T-helper 1 cell (primary cell): ENCODE measurements at regions not wholly inside any gene's neighbourhood (a gene's known extent, or its start where the extent isn't known, plus 50 kb on each side); places are given as distances from the start of the nearest gene placed in this dataset.
"Not testable (repeated sequence)": the region's sequence is repeated elsewhere in the genome, so short reads cannot be mapped to it uniquely, and the experiment has no call there.

ENCODE experiments used
- DNase-seq, 5 donors: peaks; one replicate each; pipeline ENCODE4 v3.0.0-alpha.2; 2012 to 2020

DNA sequence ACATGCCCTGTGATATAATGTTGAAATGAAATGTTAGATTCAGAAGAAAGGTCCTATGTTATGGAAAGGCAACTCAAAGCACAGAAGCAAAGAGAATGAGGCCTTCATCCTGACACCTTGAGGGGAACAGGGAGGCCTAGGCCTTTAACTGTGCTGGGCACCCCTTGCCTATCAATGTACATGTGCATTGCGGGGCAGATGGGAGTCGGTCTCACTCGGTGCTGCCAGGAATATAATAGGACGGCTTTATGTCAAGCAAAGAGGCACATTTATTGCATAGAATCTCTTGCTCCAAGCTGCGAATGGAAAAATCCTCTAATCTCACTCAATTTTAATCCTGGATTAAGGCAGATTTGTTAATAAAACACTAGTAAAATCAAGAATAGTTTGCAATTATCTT lies 301.0 kb upstream of the SOX14 start:
- no peak for DNase-seq

DNA sequence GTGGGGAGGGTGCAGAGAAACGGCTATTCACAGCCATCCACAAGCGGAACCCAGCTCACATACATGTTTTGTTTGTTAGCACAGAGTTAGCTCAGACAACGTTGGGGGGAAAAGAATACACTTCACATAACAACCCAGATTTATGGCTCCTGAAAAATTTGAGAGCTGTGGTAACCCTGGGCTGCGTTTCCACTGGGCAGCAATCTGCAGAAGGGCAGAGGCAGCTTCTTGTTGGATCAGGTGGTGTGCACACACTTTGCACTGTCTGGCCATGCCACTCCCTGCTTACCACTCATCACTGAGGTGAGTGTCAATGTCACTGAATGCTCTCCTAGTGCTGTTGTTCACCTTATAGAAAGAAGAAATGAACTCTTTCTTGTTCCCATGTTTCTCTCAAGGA lies 299.8 kb upstream of the SOX14 start:
- no peak for DNase-seq

DNA sequence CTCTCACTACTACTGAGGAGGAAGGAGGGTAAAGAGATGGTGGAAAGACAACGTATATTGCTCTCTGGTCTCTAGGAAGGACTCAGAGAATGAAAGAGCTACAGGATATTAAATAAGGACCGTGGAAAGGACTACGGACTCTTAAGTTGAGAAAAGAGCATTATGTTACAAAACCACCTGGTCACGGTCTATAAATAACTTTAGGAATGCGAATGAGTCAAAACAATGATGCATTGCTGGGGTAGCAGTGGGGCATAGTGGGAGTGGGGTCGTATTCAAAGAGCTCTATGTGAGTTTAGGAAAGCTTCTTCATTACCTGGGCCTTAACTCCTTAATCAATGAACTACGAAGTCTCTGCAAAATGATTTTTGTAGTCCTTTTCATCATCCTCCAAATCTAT lies 295.7 kb upstream of the SOX14 start:
- DNase-seq = no peak

GRCh38 chr3:137469263-137469662 lies 294.9 kb upstream of the SOX14 start:
- DNase-seq = no peak

GRCh38 chr3:137471130-137471529 lies 293.0 kb upstream of the SOX14 start:
- DNase-seq = no peak

- DNase-seq = no peak
These were observed 292.4 kb upstream of the SOX14 start for GRCh38 chr3:137471558-137472204.

GRCh38 chr3:137477614-137478013 lies 286.5 kb upstream of the SOX14 start:
- DNase-seq = no peak

DNA sequence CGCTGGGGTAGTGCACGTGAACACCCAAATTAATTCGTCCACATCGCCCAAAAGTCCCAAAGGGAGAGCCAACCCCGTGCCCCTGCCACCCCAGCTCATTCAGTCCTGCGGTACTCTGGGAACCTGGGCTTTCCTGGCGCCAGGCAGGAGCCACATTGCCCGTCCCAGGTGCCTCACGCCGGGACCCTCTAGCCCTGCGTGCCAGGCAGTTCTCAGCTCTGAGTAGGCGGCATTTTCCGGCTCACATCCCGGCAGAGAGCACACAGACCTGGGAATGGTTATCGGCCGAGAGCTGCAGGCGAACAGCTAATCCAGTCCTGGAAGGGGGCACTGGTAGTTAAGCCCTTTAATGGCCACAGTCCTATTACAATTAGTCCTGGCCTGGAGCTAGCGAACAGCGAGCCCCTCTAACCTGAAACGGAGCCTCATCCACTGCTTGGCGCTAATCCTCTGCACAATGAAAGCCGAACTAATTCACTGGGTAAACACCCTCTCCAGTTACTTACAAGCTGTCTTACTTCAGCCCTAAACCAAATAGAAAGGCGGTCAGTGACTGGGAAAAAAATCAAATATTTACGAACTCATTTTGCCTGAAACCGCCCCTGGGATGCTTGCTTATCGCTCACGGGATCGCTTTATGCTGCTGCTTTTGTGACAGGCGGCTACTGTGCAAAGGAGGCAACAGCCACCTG lies 254.6 kb upstream of the SOX14 start:
- DNase-seq = no peak

DNA sequence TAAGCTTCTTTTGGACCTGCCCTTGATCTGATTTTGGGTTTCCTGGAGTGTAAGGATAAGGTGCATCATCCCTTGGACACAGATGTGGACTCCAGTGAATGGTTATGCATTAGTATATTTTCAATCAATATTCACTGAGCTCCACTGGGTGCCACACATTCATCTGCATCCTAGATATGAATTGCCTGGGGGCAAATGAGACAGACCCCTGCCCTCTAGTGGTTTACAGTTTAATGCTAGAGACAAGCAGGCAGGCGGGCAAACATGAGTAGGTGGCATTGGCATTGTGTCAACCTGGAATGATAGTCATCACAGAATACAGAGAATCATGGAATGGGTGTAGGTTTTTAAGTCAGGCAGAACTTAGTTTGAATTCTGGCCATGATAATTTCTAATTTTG lies 252.5 kb upstream of the SOX14 start:
- DNase-seq = no peak

- DNase-seq = no peak
These were observed 249.3 kb upstream of the SOX14 start for GRCh38 chr3:137514853-137515252.

DNA sequence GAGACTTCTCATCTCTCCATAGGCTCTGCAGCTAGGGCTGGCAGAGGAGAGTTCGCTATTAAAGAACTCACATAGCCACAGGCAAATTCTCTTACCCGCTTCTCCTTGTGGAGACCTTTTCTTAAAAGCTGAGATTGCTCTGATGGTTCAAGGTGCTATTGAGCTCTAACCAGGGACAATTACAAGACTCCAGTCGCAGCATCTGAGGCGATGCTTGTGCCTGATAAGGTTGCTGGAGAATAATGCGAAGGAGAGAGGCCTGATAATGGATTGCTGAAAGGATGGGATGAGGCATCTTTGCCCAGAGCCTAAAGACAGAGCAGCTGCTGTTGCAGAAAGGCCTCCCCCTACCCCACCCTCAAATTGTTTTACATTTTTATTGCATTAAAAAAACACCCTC lies 244.5 kb upstream of the SOX14 start:
- no peak for DNase-seq

- no peak for DNase-seq
These were observed 239.4 kb upstream of the SOX14 start for GRCh38 chr3:137524751-137525150.

- DNase-seq = no peak
These were observed 238.6 kb upstream of the SOX14 start for GRCh38 chr3:137525471-137525870.

GRCh38 chr3:137542049-137542448 lies 222.1 kb upstream of the SOX14 start:
- DNase-seq = no peak

DNA sequence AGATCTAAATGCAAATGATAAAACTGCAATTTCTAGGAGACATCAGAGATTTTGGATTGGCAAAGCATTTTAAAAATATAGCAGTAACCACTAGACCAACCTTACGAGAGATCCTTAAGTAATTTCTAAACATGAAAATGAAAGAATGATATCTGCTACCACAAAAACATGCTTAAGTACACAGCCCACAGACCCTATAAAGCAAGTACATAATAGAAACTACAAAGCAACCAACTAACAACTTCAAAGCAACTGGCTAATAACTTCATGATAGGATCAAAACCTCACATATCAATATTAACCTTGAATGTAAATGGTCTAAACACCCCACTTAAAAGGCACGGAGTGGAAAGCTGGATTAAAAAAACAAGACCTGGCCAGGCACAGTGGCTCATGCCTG lies 209.9 kb upstream of the SOX14 start:
- DNase-seq = no peak

DNA sequence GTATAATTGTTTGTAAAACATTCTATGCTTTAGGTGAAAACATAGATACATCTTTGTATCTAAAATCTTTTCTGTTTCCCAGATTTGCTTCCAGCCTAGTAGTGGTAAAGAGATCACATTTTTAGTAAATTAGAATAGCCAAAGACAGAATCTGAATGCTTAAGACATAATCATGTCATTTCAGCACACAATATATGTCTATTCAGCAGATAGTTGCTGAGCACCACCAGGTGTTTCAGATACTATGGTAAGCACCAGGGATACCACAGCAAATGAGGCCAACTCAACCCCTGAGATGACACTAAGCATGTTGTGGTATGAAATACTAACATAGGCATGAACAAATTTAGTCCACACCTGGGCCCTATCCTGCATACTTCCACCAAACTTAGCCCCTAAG lies 195.2 kb upstream of the SOX14 start:
- DNase-seq = no peak

DNA sequence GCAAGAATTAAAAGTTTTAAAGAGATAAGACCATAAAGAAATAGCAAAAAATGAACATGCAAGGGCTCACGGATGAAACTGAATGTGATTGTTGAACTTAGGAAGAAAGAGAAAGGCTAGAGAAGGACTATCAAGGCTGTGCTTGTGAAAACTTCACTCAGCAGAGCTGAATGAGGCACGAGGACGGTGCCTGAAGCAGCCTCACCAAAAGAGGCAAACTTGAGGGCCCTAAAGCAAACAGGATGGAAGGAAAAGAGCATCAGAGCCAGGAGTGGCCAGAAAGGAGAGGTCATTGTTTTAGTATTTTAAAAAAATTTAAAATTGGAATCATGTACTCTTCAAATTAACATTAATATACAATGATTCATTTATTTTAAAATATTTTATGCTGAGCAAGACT lies 191.2 kb upstream of the SOX14 start:
- no peak for DNase-seq

DNA sequence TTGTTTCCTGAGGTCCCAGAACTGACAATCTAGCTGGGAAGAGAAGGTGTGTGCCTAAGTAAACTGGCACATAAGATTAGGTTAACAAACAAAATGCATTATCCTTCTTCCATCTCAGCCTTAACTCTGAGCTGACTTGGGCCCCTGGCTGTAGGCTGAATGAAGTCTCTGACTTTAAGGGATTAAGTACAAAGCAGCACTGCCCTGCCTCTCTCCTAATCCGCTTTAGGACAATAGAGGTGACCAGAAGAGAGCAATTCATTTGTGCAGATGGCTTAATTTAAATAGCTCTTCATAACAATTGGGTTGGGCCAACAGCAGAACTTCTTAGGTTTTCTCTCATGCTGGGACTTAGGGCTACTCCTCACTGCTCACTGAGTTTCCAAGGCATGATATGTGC lies 181.6 kb upstream of the SOX14 start:
- DNase-seq = no peak

GRCh38 chr3:137583256-137583655 lies 180.9 kb upstream of the SOX14 start:
- no peak for DNase-seq

DNA sequence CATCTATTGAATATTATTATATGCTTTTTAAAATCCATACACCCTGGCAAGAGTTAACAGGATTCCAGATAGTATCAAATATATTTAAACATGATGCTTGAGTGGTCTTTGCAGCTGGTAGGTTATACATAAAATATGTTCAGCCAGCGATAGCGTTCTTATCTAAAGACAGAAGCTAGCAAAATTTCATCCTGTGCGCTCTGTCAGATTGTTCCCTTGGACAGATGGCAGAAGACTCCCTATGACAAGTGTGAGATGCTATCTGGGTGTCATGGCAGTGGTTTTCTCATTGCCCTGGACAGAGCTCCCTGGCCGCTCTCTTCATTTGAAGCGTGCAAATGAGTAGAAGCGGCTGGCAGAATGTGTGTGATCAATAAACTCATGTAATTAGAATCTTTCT lies 175.2 kb upstream of the SOX14 start:
- DNase-seq = no peak

DNA sequence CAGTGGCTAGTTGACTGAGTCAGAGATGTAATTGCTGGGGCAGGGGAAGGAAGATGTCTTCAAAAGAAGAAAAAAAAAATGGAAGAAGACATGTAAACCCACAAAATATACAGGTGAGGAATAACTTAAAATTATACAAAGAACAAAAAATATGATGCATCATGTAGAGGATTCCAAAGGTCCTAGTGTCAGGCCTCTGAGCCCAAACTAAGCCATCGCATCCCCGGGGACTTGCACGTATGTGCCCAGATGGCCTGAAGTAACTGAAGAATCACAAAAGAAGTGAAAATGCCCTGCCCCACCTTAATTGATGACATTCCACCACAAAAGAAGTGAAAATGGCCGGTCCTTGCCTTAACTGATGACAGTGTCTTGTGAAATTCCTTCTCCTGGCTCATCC lies 168.7 kb upstream of the SOX14 start:
- DNase-seq = not testable (repeated sequence)

DNA sequence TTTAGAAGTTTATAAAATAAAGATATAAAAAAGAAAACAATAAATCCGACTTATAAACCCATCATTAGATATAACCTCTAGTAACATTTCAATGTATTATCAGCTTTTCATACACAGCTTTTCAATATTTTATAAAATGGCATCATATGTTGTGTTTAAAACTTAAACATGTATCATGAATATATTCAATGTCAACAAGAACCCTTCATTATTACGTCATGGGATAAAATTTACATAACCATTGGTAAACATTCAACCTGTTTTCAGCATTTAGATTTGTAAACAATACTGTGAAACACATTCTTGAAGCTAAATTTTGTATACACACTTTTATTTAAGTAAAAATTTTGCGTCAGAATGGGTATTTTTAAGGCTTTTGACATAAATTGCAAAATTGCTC lies 153.4 kb upstream of the SOX14 start:
- DNase-seq = no peak

DNA sequence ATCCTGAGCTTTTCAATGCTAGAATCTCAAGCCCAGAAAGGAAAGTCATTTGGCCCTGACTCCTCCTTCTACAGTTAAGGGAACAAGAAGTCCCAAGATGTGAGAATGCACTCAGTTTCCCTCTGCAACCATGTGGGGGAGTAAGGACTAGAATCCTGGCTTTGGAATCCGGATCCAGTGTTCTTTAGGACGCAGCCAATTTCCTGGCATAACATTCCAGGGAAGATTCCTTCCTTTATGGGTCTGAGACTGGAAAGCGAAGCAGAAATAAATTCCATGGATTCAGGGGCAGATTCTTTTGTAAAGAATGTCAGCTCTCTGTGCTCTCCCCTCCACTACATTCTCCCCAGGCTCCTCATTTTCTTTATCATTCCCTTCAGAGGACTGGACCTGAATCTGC lies 151.8 kb upstream of the SOX14 start:
- no peak for DNase-seq

- no peak for DNase-seq
These were observed 148.3 kb upstream of the SOX14 start for GRCh38 chr3:137615659-137616418.
